Heart left ventricle (tissue), 13 donors: ENCODE measurements at regions not wholly inside any gene's neighbourhood (a gene's known extent, or its start where the extent isn't known, plus 50 kb on each side); places are given as distances from the start of the nearest gene placed in this dataset.

ENCODE experiments used
- CTCF ChIP-seq, 12 donors: fragments of 200-600 bp; sonication (generic) in 4 of 12; IDR thresholded peaks; one replicate each; pipeline versions ENCODE4 v1.5.0 to v1.8.0; 2018 to 2022; ENCODE audit warnings: antibody characterized with exemption in 12 of 12, mild to moderate bottlenecking in 5 of 12
- POLR2A ChIP-seq, 2 donors: fragments of 450-650 bp; IDR thresholded peaks; one replicate each; pipeline ENCODE4 v1.6.1; 2017; ENCODE audit warnings: antibody characterized with exemption in 2 of 2, mild to moderate bottlenecking in 2 of 2, moderate library complexity in 2 of 2
- donor health status: ischemic (EF 13 %, LVEDD 7.1; RV severe dilation, severe dysfunction).
- donor health status: DM: no; HTN: yes; CAD: no.
- donor health status: DM: no; HTN: no; CAD: no.
- donor health status: ischemic (EF 25% LVEDD 6.9; RV normal size, moderate dysfunction).
- donor health status: ischemic (EF 25% LVEDD 5.7; RV mildly dilated, moderate dysfunction).
- donor health status: ischemic (EF 35%, LVEDD 5.7; RV mildly dilated, moderate dysfunction).
- donor health status: nonischemic (EF 11% LVEDD 7.7; RV severe dilation, severe dysfunction).
- donor health status: DM: yes; HTN: yes; CAD: no.
- donor health status: PGD.
- donor health status: ischemic (EF 29% LVEDD 5.4; RV normal size, mild dysfunction).
- donor health status: nonischemic (EF 23%, LVEDD 6.1; RV moderate dilation, normal function).

DNA sequence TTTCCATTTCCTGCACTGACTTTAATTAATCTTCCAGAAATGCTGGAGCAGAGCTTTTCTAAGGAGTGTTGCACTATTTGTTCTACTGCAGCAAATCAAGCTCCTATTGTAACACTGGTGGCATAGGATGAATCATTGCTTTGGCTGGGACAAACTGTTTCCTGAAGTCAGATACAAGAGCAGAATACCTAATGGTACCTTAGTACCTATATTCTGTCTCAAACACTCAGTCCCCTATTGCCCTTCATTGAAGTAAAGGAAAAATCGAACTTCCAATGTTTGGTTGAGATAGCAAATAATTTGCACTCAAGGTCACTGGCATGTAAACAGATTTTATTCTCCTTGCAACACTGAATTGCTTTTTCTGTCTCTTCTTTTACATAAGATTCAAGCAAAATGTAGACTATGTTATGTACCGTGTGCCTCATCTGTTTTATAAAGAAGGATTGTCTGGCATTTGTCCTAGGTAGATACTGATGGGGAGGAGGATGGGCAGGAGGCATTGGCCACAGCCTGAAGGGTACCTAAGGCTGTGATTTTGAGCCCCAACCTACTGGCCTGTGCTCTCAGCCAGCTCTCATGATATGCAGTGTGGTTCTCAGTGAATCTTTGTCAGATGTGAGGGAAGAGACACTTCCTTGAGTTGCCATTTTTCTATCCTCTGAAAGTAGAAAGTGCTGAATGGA is 141.6 kb downstream of the AASDH start:
- no peak for TF ChIP-seq CTCF (IDR thresholded peaks at IDR 0.05)
- no peak for TF ChIP-seq POLR2A (IDR thresholded peaks at IDR 0.05)
